Hepatocyte (in vitro differentiated cells): ENCODE measurements at regions not wholly inside any gene's neighbourhood (a gene's known extent, or its start where the extent isn't known, plus 50 kb on each side); places are given as distances from the start of the nearest gene placed in this dataset.

Experiments used
- CTCF ChIP-seq: fragments of 200-600 bp; sonication (generic); IDR thresholded peaks from 2 replicates; pipeline ENCODE4 v1.5.1; 2016; ENCODE audit warnings: antibody characterized with exemption, mild to moderate bottlenecking; ENCODE audit not compliant: poor library complexity
- EZH2phosphoT487 ChIP-seq: fragments of 200-600 bp; sonication (generic); IDR thresholded peaks from one replicate; pipeline ENCODE4 v1.6.1; 2018; ENCODE audit warnings: antibody characterized with exemption, mild to moderate bottlenecking, low read depth, moderate library complexity; ENCODE audit not compliant: unreplicated experiment, severe bottlenecking

- TF ChIP-seq CTCF (no peak), EZH2phosphoT487 (no peak)
Observed at GRCh38 chr12:89954259-89954658, 245.6 kb upstream of the ATP2B1 start.
